HUES48 (cell line): ENCODE measurements at regions not wholly inside any gene's neighbourhood (a gene's known extent, or its start where the extent isn't known, plus 50 kb on each side); places are given as distances from the start of the nearest gene placed in this dataset.

ENCODE experiments used
- H3K27ac ChIP-seq: one replicate; pipeline ENCODE4 v1.7.0; 2013; ENCODE audit warnings: low read depth, low read length, inconsistent platforms
- H3K27me3 ChIP-seq: 2 replicates; pipeline ENCODE4 v1.6.1; 2013; ENCODE audit warnings: mild to moderate bottlenecking, low read length; ENCODE audit not compliant: control insufficient read depth, insufficient read depth
- H3K36me3 ChIP-seq: 2 replicates; pipeline ENCODE4 v1.6.1; 2013; ENCODE audit warnings: low read length; ENCODE audit not compliant: control insufficient read depth, insufficient read depth
- H3K4me1 ChIP-seq: 2 replicates; pipeline ENCODE4 v1.6.1; 2013; ENCODE audit warnings: mild to moderate bottlenecking, low read length; ENCODE audit not compliant: control insufficient read depth, insufficient read depth
- H3K4me3 ChIP-seq: 2 replicates; pipeline ENCODE4 v1.5.1; 2013; ENCODE audit warnings: mild to moderate bottlenecking, low read depth, low read length
- H3K9ac ChIP-seq: 2 replicates; pipeline ENCODE4 v1.6.1; 2013; ENCODE audit warnings: mild to moderate bottlenecking, low read depth, low read length, moderate library complexity
- H3K9me3 ChIP-seq: 2 replicates; pipeline ENCODE4 v1.6.1; 2013; ENCODE audit warnings: low read length; ENCODE audit not compliant: control insufficient read depth, insufficient read depth

DNA sequence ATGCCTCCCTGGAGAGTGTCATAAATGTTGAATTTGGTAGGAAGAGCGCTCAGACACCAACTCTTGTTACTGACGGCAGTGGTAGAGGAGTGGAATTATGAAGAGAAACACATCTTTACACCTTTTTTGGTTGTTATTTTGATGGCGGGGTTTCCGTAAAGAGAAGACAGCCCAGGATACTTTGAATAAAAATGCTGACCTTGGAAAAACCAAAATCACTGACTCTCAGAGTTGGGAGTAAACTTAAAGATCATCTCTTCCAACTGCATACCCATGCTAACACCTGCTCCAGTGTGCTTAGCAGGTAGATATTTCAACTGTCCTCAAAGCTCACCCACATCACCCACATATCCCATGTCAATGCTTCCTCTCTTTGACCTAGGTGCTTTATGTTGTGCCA, 498.6 kb downstream of the LIG4 start:
- H3K9ac ChIP-seq = peak overlapping the region; percentile 5; the same call in 1 of the 2 replicates

DNA sequence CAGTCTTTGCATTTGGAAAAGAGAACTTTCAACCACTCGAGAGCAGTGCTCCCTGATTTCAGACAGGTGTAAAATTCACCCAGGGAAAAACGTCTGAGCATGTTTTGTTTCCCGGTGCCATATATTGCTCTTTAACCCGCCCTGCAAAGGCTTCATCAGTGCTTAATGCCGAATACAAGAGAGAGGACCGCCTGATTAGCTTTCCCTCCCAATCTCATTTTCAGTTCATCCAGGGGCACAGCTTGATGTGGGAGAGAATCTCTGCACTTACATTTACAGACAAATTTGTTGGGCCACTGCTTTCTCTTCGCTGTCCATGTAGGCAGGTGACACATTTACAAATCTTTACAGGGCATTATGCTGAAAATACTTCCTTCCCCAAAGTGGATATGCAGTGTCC, 499.1 kb downstream of the LIG4 start:
- H3K27ac ChIP-seq = no peak overlapping the region
- H3K9me3 ChIP-seq = no peaks in the 10 kb centered on the region
- H3K4me3 ChIP-seq = no peak overlapping the region
- no peak overlapping the region for H3K9ac ChIP-seq
- peaks cover 6% of the 10 kb centered on the region; the same call in 1 of the 2 replicates for H3K4me1 ChIP-seq
- no peaks in the 10 kb centered on the region for H3K27me3 ChIP-seq
- no peaks in the 10 kb centered on the region for H3K36me3 ChIP-seq

More for the DNA sequence above, 498.6 kb downstream of the LIG4 start:
- no peaks in the 10 kb centered on the region for H3K36me3 ChIP-seq
- H3K9me3 ChIP-seq = no peaks in the 10 kb centered on the region
- no peak overlapping the region for H3K27ac ChIP-seq
- H3K27me3 ChIP-seq = no peaks in the 10 kb centered on the region
- H3K4me3 ChIP-seq = no peak overlapping the region
- H3K4me1 ChIP-seq = peaks cover 5% of the 10 kb centered on the region; the same call in 1 of the 2 replicates

DNA sequence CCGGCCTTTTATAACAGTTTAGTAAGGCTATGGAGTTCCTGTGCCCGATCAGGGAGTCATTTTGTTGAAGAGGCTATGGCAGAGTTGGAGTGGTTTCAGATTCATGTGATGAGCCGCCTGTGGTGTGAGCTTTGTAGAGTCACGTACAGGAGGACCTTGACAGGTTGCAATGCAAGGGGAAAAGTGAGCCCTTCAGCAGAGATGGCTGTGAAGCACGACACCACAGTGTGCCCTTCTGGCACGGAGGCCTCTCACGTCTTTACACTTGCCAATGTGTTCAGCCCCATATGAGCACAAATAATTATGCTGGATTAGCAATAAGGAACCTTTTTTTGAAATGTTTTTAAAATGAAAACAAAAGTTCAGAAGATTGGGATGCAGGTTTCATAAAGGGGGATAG, 499.8 kb downstream of the LIG4 start:
- Histone ChIP-seq H3K27me3 (no peaks in the 10 kb centered on the region), H3K36me3 (no peaks in the 10 kb centered on the region)

DNA sequence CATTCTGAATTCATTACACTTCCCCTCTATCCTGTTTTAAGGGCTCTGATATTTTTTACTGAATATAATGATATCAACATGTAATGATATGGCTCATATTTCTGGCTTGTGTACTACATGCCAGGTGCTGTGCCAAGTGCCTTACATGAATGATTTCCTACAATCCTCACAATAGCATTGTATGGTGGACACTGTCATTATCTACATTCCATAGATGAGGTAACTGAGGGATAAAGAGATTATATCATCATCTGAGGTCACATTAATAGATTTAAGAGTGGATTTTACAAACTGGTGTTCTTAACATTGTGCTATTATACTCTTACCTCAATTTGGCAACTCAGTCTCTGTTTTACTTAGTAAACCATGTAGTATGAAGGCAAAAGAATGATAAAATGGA, 502.0 kb downstream of the LIG4 start:
- Histone ChIP-seq H3K4me1 (peaks cover 6% of the 10 kb centered on the region; the same call in 1 of the 2 replicates), H3K36me3 (no peaks in the 10 kb centered on the region), H3K27ac (no peak overlapping the region), H3K9ac (no peak overlapping the region), H3K9me3 (no peaks in the 10 kb centered on the region), H3K4me3 (no peak overlapping the region), H3K27me3 (no peaks in the 10 kb centered on the region)

More for the DNA sequence above, 499.8 kb downstream of the LIG4 start:
- Histone ChIP-seq H3K4me3 (no peak overlapping the region), H3K27ac (no peak overlapping the region), H3K4me1 (peaks cover 6% of the 10 kb centered on the region; the same call in 1 of the 2 replicates), H3K9ac (no peak overlapping the region), H3K9me3 (no peaks in the 10 kb centered on the region)

DNA sequence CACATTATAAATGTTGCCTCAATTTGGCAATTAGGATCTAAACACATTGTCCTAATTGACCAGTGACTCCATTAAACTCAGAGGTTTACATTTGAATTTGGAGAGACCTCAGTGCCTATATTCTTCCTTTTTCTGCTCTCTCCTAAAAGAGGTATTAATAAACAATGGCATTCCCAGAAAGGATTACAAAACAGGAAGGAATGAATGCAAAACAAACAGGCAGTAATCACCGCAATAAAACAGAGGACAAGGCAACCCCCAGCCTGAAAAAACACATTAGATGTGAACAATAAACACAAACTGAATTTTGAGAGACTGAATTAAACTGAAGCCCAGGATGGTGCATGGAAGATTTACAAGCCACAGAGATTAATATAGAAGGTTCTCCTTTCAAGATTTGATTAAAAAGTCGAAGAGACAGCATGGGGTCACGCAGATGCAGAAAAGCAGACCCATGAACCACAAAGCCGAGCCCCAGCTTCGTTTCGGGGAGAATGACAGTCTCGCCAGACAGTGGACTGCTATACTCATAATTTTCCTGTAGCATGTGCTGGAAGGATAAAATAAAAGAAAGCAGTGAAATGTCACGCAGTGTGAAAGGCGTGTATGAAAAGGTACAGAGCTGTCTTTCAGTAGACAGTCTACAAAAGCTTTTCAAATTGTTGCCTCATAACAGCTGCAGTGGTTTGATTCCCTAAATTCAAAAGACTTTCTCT, 503.0 kb downstream of the LIG4 start:
- no peak overlapping the region for H3K9ac ChIP-seq
- H3K36me3 ChIP-seq = no peaks in the 10 kb centered on the region
- H3K27ac ChIP-seq = no peak overlapping the region
- no peak overlapping the region for H3K4me3 ChIP-seq
- H3K27me3 ChIP-seq = no peaks in the 10 kb centered on the region
- H3K9me3 ChIP-seq = no peaks in the 10 kb centered on the region
- peaks cover 6% of the 10 kb centered on the region; the same call in 1 of the 2 replicates for H3K4me1 ChIP-seq

DNA sequence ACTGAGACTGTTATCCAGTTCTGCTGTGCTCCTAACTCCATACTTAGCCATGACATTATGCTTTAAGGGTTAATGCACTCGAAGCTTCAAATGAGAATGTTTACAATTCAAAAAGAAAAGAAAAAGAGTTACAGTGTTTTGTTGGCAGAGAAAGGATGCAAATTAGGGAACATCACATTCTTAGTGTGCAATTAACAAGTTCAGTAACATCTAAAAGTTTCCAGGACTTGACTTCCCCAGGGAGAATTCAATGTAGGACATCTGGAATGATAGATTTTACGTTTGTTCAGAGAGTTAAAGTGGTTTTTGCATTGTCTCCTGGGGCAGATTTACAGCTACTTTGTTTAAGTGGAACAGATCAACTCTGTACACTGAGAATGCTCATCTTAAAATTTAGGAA, 525.2 kb downstream of the LIG4 start:
- Histone ChIP-seq H3K4me3 (no peak overlapping the region; the same call in 1 of the 2 replicates), H3K36me3 (no peaks in the 10 kb centered on the region), H3K27ac (no peak overlapping the region), H3K9me3 (no peaks in the 10 kb centered on the region), H3K4me1 (peaks cover 21% of the 10 kb centered on the region), H3K9ac (no peak overlapping the region), H3K27me3 (no peaks in the 10 kb centered on the region)

DNA sequence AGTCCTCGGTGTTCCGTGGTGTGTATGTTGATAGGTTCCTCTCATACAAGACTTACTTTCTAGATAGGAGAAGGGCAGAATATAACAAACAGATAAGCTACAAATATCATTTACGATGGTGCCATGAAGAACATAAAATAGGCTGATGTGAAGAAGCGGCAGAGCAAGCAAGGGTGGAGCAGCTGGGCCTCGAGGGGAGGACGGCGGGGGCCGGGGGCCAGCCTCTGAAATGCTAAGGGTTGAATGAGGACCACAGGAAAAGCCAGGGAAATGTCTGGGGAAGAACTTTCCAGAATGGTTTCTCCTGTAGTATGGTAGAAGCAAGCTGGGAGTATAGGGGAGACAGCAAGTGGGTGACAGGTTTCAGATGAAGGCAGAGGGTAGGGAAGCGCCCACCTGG, 529.5 kb downstream of the LIG4 start:
- no peak overlapping the region for H3K27ac ChIP-seq
- H3K36me3 ChIP-seq = no peaks in the 10 kb centered on the region
- no peak overlapping the region for H3K9ac ChIP-seq
- no peaks in the 10 kb centered on the region for H3K27me3 ChIP-seq
- H3K9me3 ChIP-seq = no peaks in the 10 kb centered on the region
- peaks cover 21% of the 10 kb centered on the region for H3K4me1 ChIP-seq
- H3K4me3 ChIP-seq = no peak overlapping the region

DNA sequence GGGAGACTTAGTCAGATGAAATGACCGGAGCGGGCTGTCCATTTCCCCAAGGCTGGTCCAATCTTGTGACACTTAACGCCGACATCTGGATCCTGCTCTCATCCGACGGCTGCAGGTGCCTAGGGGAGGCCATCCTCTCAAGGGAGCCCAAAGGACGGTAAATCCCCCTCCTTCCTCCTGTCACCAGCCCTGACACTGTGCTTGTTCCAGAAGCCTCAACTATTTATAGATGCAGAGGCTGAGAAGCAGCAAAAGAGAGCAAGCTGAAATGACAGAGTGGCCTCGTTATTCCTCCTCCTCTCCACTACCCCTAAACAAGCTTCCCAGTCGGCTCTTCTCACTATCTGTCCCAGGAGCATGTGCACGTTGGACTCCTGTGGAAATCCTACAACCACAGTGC, 533.7 kb downstream of the LIG4 start:
- Histone ChIP-seq H3K4me3 (no peak overlapping the region), H3K9me3 (no peaks in the 10 kb centered on the region), H3K27me3 (no peaks in the 10 kb centered on the region), H3K9ac (no peak overlapping the region), H3K36me3 (no peaks in the 10 kb centered on the region), H3K27ac (no peak overlapping the region), H3K4me1 (no peaks in the 10 kb centered on the region)

DNA sequence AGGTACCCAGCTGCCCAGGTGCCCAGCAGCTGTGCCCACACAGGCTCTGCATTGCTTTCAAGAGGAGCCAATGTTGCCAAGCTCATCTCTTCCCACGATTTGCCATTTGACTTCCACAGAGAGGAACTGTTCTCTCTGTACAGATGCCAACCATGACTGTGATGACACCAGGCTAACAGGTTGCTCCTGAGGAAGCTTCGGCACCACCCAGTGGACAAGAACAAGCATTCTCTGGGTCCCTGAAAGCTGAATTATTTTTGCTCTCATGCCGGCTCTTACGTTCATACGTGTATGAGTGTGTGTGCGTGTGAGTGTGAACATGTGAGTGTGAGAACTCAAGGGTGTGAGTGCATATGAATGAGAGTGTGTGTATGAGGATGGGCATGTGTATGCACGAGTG, 535.2 kb downstream of the LIG4 start:
- no peaks in the 10 kb centered on the region for H3K27me3 ChIP-seq
- no peak overlapping the region for H3K4me3 ChIP-seq
- no peak overlapping the region for H3K27ac ChIP-seq

DNA sequence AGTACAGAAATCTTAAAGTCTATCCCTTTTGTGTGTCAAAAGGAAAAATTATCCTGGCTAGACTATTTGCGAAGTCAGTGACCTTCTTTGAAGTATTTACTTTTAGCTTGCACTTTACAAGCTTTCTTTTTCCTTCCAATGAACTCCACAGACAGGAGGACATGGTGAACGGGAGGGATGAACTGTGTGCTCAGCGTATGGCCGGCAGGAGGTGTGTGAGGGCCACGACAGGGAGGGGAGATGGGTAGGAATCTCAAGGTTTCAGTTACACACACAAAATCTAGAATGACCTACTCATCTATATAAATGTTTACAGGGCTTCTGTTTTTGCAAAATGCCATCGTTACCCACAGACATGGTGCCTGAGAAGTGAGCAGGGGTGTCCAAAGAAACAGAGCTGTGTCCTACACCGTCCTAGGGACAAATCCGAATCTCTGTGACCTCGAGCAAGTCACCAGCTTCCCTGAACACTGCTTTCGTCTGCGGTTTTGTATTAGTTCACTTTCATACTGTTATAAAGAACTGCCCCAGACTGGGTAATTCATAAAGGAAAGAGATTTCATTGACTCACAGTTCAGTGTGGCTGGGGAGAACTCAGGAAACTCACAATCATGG, 537.2 kb downstream of the LIG4 start:
- Histone ChIP-seq H3K9me3 (no peaks in the 10 kb centered on the region), H3K27me3 (no peaks in the 10 kb centered on the region), H3K36me3 (no peaks in the 10 kb centered on the region), H3K4me1 (no peaks in the 10 kb centered on the region), H3K9ac (no peak overlapping the region), H3K4me3 (no peak overlapping the region), H3K27ac (no peak overlapping the region)

More for the DNA sequence above, 535.2 kb downstream of the LIG4 start:
- no peak overlapping the region for H3K9ac ChIP-seq
- H3K4me1 ChIP-seq = no peaks in the 10 kb centered on the region
- no peaks in the 10 kb centered on the region for H3K36me3 ChIP-seq
- H3K9me3 ChIP-seq = no peaks in the 10 kb centered on the region

DNA sequence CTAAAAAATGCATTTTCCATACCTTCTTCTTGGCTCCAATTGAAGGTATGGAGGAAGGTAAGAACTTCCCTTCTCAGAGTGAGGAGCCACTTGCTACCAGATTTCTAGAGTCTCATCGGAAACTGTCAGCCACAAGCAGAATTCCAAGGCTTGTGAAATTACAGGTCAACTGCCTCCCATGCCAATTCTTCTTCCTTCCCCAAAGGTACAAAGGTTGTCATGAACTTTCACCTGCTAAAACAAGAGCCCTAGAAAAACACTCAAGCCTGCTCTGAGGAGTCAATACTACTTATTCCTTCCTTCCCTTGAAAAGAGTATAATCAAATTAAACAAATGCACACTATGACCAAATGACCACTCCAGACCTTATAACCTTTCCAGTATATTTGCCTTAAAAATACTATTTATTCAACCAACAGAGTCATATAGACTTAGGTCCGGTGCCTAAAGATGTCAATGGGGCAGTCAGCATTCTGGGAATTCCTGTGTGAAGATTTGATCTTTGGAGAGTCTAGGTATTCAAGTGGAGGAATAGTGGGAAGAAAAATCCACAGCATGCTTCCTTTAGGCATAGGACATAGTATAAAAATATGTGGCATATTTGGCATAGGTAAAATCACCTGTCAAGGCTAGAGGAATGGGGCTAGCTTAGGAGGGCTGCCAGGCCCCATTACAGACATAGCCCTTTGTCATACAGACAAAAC, 539.3 kb downstream of the LIG4 start:
- Histone ChIP-seq H3K4me3 (no peak overlapping the region), H3K4me1 (no peaks in the 10 kb centered on the region), H3K9me3 (no peaks in the 10 kb centered on the region), H3K36me3 (no peaks in the 10 kb centered on the region), H3K27ac (no peak overlapping the region), H3K27me3 (no peaks in the 10 kb centered on the region), H3K9ac (no peak overlapping the region)
